Omental fat pad (tissue), 3 donors: ENCODE measurements at regions not wholly inside any gene's neighbourhood (a gene's known extent, or its start where the extent isn't known, plus 50 kb on each side); places are given as distances from the start of the nearest gene placed in this dataset.

Source experiments
- ATAC-seq: fragments of 150-250 bp; one replicate; pipeline ENCODE4 v1.9.1; 2016; ENCODE audit warnings: mild to moderate bottlenecking, moderate library complexity; ENCODE audit not compliant: low FRiP score
- DNase-seq: peaks from one replicate; pipeline ENCODE4 v3.0.0-alpha.2; 2019; ENCODE audit warnings: low spot score
- TF ChIP-seq, protein P1 (sequence below), 3 donors: fragments of 450-650 bp; IDR thresholded peaks; one replicate each; pipeline ENCODE4 v1.5.1; 2016 to 2017; ENCODE audit warnings: antibody characterized with exemption in 3 of 3, mild to moderate bottlenecking in 3 of 3, moderate library complexity in 2 of 3

DNA sequence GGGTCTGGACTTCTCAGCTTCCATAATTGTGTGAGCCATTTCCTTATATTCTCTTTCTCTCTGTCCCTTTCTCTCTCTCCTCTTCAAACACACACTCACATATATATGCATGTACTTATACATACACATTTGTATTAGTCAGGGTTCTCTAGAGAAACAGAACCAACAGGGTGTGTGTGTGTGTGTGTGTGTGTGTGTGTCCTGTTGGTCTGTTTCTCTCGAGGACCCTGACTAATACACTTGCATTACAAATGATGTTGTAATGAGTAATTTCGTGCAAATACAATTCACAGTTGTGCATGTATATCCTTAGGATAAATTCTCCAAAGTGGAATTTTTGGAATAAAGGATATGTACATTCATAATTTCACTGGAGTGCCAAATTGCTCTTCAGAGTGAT is 115.3 kb downstream of the NPIPB5 start:
- DNase-seq (no peak), ATAC-seq (no peak)
- TF ChIP-seq, protein P1, sequence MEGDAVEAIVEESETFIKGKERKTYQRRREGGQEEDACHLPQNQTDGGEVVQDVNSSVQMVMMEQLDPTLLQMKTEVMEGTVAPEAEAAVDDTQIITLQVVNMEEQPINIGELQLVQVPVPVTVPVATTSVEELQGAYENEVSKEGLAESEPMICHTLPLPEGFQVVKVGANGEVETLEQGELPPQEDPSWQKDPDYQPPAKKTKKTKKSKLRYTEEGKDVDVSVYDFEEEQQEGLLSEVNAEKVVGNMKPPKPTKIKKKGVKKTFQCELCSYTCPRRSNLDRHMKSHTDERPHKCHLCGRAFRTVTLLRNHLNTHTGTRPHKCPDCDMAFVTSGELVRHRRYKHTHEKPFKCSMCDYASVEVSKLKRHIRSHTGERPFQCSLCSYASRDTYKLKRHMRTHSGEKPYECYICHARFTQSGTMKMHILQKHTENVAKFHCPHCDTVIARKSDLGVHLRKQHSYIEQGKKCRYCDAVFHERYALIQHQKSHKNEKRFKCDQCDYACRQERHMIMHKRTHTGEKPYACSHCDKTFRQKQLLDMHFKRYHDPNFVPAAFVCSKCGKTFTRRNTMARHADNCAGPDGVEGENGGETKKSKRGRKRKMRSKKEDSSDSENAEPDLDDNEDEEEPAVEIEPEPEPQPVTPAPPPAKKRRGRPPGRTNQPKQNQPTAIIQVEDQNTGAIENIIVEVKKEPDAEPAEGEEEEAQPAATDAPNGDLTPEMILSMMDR (IDR thresholded peaks at IDR 0.05), result no peak

DNA sequence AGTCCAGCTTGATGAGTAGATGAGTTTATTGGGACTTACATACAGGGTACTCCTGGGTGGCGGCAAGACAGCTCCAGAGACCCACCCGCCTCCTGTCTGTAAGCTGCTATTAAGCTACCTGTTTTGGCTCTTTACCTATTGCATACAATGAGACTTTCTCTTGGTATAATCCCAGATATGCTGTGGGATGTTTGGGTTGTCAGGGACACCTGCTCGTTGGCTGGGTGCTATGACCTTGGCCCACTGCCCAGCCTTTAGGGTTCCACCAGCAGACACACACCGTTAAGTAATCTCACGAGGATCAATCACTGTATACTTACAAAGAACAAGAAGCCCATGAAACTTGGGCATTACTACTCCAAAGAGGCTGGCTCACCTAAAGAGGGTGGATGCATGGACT is 116.4 kb downstream of the NPIPB5 start:
- ATAC-seq (no peak), DNase-seq (no peak)
- TF ChIP-seq, protein P1 (IDR thresholded peaks at IDR 0.05), result no peak

- DNase-seq (no peak), ATAC-seq (no peak)
- TF ChIP-seq, protein P1 (IDR thresholded peaks at IDR 0.05), result no peak
Measured at GRCh38 chr16:22628994-22629393, 118.3 kb downstream of the NPIPB5 start.

DNA sequence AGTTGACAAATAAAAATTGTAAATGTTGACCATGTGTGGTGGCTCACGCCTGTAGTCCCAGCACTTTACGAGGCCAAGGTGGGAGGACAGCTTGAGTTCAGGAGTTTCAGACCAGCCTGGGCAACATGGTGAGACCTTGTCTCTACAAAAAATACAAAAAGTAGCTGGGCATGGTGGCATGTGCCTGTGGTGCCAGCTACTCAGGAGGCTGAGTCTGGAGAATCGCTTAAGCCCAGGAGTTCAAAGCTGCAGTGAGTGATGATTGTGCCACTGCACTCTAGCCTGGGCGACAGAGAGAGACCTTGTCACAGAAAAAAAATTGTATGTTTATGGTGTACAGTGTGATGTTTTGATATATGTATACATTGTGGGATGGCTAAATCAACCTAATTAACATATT is 119.6 kb downstream of the NPIPB5 start:
- DNase-seq (no peak), ATAC-seq (no peak)
- TF ChIP-seq, protein P1 (IDR thresholded peaks at IDR 0.05), result no peak

DNA sequence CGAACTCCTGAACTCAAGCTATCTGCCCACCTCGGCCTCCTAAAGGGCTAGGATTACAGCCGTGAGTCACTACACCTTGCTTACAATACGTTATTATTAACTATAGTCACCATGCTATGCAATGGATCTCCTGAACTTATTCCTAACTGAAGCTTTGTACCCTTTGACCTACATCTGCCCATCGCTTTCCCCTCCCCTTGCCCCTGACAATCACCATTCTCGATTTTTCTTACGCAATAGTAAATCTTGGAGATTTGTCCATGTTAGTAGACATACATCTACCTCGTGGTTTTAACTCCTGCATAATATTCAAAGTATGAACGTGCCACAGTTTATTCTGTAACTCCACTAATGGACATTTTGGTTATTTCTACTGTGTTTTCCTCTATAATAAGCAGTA is 120.6 kb downstream of the NPIPB5 start:
- no peak for DNase-seq
- ATAC-seq, result no peak
- TF ChIP-seq, protein P1 (IDR thresholded peaks at IDR 0.05), result no peak

GRCh38 chr16:22632606-22633005 is 121.9 kb downstream of the NPIPB5 start:
- ATAC-seq, result no peak
- TF ChIP-seq, protein P1 (IDR thresholded peaks at IDR 0.05), result no peak
- no peak for DNase-seq

- DNase-seq (no peak), ATAC-seq (no peak)
- TF ChIP-seq, protein P1 (IDR thresholded peaks at IDR 0.05), result no peak
Measured at GRCh38 chr16:22633280-22633679, 122.6 kb downstream of the NPIPB5 start.
